ENCODE measurements at regions not wholly inside any gene's neighbourhood (a gene's known extent, or its start where the extent isn't known, plus 50 kb on each side); places are given as distances from the start of the nearest gene placed in this dataset.
"Not testable (repeated sequence)": the region's sequence is repeated elsewhere in the genome, so short reads cannot be mapped to it uniquely, and the experiment has no call there.

DNA sequence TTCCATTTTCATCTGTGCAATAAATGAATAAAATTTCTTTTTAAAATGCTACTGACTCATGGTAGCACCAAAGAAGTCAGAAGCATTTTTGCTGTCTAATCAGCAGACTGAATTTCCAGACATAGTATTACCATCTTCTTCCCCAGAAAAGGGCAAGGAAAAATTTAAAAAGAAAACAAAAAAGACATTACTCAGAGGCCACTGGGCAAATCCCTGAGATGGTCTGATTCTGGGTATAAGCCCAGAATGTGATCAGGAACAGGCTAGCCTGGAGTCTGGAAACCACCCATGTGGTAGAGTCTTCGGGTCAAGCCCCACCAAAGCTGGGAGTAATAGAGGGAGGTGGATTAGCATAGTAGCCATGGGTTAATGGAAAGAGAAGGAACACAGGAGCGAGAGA lies 342.8 kb downstream of the FBXW7 start:
- DNase-seq (ENCODE audit: low spot score) = no peak

DNA sequence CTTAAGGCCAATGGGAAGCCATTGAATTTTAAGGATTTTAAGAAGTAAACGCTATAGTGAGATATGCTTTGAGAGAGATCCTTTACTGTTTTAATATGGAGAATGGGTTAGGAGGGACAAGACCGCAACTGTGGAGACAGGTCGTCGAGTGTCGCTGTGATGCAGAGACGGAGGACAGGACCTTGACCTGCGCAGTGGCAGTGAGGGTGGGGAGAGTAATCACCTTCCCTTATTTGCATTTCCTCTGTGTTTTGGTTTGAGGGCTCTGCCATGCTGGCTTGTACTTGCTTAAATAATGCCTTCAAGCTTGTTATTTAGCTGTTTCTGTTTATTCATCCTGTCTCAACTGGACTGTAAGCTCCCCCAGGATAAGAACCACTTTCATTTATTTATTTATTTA lies 345.0 kb downstream of the FBXW7 start:
- no peak for DNase-seq (ENCODE audit: low spot score)

DNA sequence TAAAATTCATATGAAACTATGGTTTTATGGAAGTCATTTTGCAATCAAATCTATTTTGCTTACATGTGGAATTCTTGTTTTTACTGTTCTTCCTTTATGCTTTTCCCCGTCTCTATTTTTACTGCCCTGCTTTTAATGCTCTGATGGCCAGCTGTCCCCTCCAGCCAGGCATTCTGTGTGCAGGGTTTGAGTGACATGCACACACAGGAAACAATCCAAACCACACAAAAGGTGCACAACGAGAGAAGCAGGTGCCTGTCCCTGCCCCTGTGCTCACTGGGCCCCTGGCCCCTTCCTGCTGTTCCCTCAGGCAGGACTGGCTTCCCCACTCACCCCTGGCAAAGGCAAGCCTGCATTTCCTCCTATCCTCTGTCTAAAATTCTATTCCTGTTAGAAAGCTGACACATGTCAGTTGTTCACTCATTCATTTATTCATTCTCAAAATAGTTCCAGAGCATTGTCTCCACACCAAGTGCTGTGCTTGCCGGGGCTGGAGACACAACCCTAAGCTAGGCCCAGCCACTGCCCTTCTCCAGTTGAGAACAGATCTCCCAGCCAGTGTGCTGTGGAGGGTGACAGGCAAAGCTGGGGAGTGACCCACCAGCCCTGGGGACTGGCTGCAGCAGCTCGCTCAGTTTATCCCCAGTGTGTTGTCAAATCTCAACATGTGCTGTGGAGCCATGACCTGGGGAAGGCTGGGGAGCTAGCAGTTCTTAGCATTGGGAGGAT lies 346.3 kb downstream of the FBXW7 start:
- no peak for DNase-seq (ENCODE audit: low spot score)

DNA sequence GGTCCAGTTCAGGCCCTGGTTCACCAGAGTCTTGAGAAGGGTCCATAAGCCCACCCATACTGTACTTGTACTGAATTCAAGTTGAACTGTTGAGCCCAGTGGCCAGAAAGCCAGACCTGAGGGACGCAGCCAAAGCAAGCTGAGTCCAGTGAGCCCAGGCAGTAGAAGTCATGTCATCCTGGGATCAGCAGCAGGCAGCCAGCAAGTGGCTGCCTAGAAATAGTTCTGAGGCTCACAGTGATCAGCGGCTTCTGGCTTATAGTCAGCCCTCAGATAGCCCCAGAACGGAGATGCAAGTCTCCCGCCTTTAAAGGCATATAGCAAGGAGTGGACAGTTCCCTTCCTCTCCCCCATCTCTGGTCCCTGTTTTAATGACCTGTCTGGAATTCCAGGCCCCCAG lies 347.1 kb downstream of the FBXW7 start:
- no peak for DNase-seq (ENCODE audit: low spot score)

DNA sequence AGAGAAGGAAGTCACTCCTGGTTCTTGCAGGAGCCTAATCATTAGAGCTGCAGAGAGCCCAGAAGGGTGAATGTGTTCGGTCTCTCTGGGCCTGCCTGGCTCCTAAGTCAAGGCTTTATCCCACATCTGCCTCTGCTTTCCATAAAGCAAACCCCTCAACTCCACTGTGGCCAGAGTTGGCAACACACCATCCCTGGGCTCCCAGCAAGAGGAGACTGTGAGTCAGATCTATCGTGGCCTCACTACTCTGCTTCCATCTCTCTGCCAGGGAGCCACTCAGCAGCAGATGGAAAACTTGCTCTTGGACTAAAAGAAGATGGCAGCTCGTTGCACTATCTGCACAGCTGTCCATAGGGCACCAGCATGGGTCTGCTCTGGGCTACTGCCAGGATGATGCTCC lies 348.2 kb downstream of the FBXW7 start:
- no peak for DNase-seq (ENCODE audit: low spot score)

DNA sequence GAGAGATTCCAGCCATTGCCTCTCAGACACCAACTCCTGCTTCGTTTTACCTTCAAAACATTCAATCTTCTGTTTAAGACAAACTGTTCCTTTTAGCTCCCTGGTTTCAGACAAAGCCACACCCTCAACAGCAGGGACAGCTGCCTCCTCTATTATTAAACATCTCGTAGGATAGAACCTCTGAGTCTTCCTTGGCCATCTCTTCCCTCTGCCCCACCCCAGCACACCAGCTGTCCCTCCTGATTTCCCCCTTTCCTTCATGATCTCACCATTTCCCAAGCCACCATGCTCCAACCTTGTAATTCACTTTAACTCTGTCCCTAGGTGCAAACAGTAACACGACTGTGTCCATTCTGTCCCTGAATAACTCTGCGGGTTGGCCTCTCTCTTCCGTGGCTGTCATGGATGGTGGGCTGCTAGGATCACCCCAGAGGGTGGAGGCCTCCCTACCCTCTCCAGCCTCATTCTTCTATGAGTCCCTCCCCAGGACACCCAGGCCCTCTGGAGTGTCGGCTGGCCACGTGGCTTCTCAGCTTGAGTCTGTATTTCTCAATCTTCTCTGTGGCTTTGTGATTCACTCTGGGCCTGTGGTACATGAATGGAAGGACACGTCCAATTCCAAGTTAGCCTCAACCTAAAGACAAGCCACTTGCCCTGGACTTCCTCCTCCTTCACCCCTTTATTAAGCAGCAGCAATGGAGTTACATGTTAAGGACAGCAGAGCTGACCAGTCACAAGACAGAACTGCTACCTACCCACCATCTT lies 349.9 kb downstream of the FBXW7 start:
- no peak for DNase-seq (ENCODE audit: low spot score)

DNA sequence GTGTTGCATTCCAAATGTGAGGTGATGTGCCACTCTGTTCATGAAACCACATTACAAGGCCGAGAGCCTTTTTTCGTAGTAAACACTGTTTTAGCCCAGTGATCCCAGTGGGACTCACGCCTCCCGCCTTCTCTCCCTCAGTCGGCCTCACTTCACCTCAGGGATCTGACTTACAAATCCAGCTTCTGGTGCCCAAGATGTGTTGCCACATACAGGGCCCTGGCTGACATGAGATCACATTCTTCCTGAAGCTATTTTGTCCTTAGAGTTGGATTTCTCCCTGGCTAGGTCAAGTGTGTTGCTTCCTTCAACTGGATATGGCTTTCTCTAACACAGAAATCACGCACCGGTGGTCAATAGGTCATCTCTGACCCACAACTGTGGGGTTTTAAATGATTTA lies 354.7 kb downstream of the FBXW7 start:
- DNase-seq (ENCODE audit: low spot score) = no peak

DNA sequence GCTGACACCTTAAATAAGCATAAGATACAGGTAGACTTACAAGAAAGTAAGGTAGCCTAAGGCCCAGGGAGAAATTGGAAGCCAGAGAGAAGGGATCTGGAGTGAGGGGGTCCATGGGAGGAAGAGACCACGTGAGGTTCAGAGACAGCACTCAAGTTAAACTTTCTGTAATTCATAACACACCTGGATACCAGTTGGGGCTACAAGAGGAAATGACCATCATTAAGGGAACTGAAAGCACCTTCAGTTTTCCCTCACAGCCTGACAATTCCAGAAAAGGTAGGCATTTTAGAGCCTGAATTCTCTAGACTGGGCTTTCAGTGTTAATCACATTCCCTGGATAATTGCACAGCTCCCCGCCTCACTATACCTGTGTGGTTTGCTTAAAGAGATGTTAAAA lies 355.5 kb downstream of the FBXW7 start:
- DNase-seq (ENCODE audit: low spot score) = no peak

DNA sequence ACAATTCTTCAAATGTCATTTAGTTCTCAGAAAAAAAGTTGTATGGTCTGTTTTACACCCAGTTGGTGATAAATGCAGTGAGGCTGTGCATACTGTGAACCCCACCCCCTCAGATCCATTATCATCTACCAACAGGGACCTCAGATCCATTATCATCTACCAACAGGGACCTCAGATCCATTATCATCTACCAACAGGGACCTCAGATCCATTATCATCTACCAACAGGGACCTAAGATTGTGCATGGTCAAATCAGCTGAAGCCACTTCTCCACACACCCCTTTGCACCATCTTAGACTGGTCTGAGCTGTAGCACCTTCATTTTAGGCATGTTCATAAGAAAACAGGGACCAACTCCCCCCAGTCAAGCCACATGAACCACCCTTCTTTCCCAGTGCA lies 358.4 kb downstream of the FBXW7 start:
- not testable (repeated sequence) for DNase-seq (ENCODE audit: low spot score)

DNA sequence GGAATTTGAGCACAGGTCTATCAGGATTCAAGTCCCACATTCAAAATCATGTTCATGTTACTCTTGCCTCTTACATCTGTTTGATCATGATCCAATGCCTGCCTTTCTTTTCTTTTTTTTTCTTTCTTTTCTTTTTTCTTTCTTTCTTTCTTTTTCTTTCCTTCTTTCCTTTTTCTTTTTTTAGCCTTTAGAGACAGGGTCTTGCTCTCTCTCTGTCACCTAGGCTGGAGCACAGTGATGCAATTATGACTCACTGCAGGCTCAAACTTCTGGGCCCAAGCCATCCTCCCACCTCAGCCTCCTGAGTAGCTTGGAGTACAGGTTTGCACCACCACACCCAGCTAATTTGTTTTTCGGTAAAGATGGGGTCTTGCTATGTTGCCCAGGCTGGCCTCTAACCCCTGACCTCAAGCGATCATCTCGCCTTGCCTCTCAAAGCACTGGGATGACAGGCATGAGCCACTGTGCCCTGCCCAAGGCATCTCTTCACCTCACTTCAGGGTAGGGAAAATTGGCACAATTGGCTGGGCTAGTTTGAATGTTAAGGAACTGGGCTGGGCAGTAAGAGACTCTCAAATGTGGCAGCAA lies 359.2 kb downstream of the FBXW7 start:
- DNase-seq (ENCODE audit: low spot score) = no peak

DNA sequence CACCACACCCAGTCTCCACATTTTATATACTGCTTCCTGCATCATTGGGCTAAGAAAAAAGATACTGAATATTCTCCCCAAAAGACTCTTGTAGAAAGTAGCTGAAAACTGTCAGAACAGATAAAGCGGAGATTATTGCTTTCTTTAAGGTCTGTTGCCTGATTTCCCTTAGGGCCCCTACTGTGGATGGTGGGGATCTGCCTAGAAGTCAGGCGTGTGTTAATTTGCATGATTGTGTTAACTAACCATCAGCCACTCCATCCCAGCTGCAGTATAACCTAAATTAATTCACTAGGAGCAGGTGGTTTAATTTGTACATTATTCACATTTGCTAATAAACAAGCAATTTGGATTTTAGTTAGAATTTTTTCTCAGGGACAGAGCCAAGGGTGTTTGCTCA lies 360.3 kb downstream of the FBXW7 start:
- DNase-seq (ENCODE audit: low spot score) = no peak

DNA sequence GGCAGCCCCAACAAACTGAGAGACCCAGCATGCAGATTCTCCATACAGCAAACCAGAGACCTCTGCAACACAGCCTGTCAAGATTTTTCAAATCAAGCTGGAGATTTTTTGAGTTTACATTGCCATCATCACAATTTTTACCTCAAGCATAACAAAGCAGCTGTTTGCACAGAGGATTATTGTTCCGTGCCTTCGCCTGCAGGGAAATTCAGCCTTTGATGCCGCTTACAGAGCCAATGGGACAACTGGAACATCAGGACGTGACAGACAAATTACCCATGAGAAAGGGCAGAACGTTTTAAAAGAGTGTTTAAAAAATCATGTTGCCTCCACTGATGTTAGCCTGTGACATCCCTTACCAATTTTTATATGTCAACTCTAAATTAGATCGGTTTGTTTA lies 363.7 kb downstream of the FBXW7 start:
- DNase-seq (ENCODE audit: low spot score) = no peak

DNA sequence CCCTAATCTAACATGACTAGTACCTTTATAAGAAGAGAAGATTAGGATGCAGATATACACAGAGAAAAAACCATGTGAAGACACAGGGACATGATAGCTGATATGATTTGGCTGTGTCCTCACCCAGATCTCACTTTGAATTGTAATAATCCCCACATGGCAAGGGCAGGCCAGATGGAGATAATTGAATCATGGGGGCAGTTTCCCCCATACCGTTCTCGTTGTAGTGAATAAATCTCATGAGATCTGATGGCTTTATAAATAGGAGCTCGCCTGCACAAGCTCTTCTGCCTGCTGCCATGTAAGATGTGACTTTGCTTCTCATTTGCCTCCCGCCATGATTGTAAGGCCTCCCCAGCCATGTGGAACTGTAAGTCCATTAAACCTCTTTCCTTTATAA lies 364.3 kb downstream of the FBXW7 start:
- DNase-seq (ENCODE audit: low spot score) = no peak

DNA sequence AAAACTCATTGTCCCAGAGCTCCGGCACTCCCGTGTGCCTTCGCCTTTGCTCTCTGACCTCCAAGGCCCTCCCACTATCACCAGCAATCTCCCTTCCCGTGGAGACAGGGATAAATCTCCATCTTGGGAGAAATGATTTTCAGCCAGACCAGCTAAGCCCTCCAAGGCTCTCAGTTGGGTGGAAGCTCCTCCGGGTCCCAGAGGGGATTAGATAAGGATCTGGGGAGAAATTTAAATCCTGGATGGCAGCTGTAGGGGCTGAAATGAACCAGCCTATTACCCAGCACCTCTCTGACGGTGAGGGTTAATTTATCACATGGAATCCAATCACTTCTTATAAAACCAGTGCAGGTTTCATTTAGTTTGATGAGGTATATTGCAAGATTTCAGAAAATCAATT lies 366.2 kb downstream of the FBXW7 start:
- DNase-seq (ENCODE audit: low spot score) = no peak

DNA sequence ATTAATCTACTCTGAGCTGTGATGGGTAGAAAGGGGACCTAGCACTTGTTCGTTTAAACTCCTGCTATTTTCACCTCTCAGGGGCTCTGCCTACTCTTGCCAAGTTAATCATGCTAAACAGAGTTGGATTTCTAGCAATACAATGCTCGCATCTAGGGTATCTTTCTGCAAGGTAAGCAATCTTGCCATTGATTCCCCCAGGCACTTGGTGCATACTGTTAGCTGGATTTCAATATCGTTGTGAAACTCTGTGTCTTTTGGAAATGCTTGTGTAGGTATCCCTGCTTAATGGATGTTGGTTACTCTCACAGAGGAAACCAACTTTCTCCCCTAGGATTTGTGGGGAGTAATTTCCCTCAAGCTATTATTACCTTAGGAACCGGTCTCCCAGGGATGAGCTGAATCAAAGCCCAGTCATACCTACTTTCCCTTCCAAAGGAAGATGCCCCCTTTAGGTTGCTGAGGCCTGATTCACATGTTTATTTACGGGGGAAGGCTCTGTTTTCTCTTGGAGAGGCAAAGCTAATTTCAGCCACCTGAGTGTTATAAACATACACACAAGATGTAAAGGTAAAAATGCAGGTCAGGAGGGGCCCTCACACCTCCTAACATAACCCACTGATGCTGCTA lies 366.8 kb downstream of the FBXW7 start:
- no peak for DNase-seq (ENCODE audit: low spot score)

DNA sequence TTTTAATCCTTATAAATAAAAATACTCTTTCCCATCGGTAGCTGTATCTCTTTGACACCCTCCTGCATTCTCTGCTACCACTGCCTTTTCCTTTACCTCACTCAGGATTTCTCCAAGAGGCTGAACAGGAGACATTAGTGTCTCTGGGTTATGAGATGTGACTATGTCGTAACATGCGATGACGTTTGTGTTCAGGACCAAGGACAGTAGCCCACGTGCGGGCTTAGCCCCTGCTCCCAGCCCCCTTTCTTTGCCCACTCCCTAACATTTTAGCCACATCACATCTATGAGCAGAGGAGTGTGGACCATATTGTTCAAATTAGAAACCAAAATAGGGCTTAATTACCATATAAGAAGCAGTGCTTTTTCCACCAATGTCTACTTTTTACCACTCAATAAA lies 369.3 kb downstream of the FBXW7 start:
- no peak for DNase-seq (ENCODE audit: low spot score)

DNA sequence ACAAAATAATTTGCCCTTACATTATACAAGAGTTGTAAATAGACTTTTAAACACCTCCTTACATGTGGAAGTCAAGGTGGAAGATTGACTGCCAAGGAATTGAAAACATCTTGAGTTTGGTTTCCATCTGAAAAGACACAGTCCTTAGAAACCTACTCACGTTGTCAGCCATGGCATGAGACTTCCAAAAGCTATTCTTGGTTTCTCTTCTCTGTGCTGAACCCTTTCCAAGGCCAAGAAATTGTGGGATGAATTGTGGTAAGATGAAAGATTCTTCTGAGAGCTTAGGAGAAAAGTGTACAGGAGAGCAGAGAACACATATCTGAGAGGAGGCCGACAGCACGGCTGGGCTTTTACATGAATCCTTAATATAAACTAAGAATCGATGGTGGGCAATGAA lies 370.0 kb downstream of the FBXW7 start:
- DNase-seq (ENCODE audit: low spot score) = no peak

DNA sequence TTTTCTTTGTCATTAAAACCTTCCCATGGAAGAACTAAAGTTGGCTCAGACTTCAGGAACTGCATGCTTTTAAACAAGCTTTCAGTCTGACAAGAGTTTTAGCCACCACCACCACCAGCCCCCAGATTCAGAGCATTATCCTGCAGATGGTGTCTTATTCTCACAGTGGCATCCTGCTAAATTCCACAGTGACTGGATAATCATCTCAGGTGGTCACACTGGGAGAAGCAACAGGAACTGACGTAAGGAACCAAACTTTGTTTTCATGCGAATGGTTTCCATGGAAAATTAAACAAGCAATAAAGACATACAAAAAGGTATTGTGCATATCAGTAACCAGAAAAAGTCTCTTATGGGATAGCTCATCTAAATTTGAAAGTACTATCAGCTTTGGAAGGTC lies 370.7 kb downstream of the FBXW7 start:
- no peak for DNase-seq (ENCODE audit: low spot score)

DNA sequence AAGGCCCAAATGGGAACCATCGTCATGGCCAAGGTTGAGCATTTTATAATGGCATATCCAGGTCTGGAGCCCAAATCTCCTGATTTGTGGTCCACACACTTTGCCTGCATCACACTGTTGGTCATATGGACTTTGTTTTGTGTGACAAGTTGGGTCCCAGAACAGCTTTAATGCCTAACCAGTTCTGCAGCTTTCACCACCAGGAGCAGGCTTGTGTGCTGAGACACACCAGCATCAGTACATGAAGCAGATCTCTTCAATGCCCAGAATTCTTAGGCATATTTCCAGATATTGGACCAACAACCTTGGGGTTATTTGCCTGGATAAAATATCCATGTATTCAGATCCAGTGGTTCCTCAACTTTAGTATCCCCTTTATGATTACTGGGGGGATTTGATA lies 371.3 kb downstream of the FBXW7 start:
- no peak for DNase-seq (ENCODE audit: low spot score)

DNA sequence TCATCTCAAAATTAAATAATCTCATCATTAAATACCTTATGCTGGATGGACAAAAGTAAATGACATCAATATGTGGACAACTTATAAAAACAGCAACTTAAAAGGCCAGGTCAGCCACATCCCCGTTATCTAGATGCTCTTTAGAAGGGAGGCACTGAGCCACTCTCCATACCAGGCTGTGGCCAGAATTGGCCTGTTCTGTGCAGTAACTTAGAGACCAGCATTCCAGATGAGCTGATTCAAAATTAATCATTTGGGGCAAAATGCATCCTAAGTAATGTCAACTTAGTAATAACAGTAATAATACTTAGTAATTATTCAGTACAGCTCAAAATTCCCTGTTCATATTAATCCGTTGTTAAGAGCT lies 373.6 kb downstream of the FBXW7 start:
- DNase-seq (ENCODE audit: low spot score) = no peak

DNA sequence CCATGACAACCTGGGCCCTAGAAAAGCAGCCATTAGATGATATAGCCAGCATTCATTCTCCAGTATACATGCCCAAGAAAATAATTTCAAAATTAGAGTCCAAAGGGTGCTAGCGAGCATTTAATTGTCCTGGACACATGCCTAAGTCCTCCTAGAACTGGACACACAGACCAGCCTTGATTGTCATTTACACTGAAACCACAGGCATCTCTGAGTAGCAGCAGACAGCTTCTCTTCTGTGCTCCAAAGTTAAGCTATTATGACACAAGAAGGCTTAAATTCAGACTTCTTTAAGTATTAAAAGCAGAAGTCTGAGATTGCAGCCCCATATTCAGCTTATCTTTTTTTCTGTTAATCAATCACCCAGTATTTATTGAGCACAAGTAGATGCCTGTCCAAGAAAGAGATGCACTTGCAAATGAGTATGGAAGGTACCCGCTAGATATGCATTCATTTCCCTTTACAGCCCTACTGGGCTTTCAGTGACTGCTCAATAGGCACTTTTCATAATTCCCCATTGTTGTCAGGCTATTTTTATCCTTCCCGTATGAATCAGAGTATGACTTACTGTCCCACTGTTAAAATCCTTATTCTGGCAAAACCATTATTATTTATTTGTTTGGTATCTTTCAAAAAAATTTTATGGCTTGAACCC lies 374.1 kb downstream of the FBXW7 start:
- no peak for DNase-seq (ENCODE audit: low spot score)

DNA sequence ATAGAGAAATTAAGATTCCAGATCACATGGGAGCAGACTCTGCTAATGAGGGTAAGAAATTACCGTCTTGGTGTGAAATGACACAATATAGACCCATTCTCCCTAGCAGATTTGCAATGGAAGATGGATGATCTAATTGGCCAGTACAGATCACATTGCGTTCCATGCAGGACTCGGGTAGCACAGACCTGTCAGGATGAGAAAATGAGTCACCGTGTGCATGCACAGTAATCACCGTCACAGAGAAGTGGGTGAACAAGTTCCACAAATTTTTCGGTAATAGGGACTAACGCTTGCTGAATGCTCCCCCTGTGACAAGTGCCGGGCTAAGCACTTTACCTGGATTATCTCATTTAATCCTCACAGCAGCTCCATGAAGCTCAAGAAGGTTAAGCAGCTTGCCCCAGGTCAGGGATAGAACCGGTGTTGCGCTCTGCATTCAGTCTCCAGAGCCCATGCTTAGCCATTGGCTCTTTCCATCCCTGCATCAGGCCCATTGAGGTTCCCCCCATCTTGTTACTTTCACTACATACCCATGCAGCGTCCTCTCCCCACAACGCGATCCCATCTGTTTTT lies 375.6 kb downstream of the FBXW7 start:
- DNase-seq (ENCODE audit: low spot score) = no peak
